ENCODE measurements at regions not wholly inside any gene's neighbourhood (a gene's known extent, or its start where the extent isn't known, plus 50 kb on each side); places are given as distances from the start of the nearest gene placed in this dataset.

GRCh38 chr3:25306705-25307104, 121.4 kb upstream of the RARB start:
- no peak for TF ChIP-seq CTCF (IDR thresholded peaks at IDR 0.05)
- TF ChIP-seq POLR2AphosphoS5 (IDR thresholded peaks at IDR 0.05; ENCODE audit: low read depth, low read length) = no peak
- TF ChIP-seq SIN3A (IDR thresholded peaks at IDR 0.05; ENCODE audit: borderline replicate concordance, insufficient read depth, low read depth, low read length) = no peak
- no peak for TF ChIP-seq REST (IDR thresholded peaks at IDR 0.05; ENCODE audit: insufficient read depth in 1 of 2, low read depth in 2 of 2, low read length in 1 of 2)
